Endothelial cell of umbilical vein (primary cell): ENCODE measurements at regions not wholly inside any gene's neighbourhood (a gene's known extent, or its start where the extent isn't known, plus 50 kb on each side); places are given as distances from the start of the nearest gene placed in this dataset.

Experiments used
- BruUV-seq: library from RNA; stranded (reverse); fragments of 400-500 nt; replicated peaks from 2 replicates; lab custom pipeline; 2021; lab: Mats Ljungman, UMichigan
- CTCF ChIA-PET: fragments of 300-600, 350-600 bp; sonication (Branson Sonifier 250); formaldehyde crosslinking; loops from one replicate; lab custom pipeline; 2021; ENCODE audit warnings: antibody characterized with exemption, inconsistent platforms; lab: Charles Lee
- POLR2A ChIA-PET: fragments of 300-600, 350-600 bp; sonication (Branson Sonifier 250); formaldehyde crosslinking; loops from one replicate; lab custom pipeline; 2021; ENCODE audit warnings: antibody characterized with exemption, inconsistent platforms; lab: Charles Lee
- DNase-seq: peaks from one replicate; pipeline ENCODE4 v3.0.0-alpha.2; 2011; ENCODE audit warnings: low read depth, low spot score
- FAIRE-seq: peaks from 2 replicates; lab custom pipeline; 2011; peaks lifted over from hg19 to GRCh38; lab: Jason Lieb, UNC
- H2AFZ ChIP-seq: 2 replicates; pipeline ENCODE4 v1.6.0; 2012; ENCODE audit warnings: low read depth, low read length, control low read depth, inconsistent platforms
- H3K27ac ChIP-seq: 2 replicates; pipeline ENCODE4 v1.5.1; 2011; ENCODE audit warnings: low read depth, mild to moderate bottlenecking, control low read depth, low read length, moderate library complexity; ENCODE audit not compliant: insufficient read depth
- H3K27me3 ChIP-seq, 2 experiments: 2 replicates each; pipeline versions ENCODE4 v1.6.0 to v1.6.1; 2011; ENCODE audit warnings: low read length in 2 of 2, mixed read lengths in 1 of 2; ENCODE audit not compliant: control insufficient read depth in 2 of 2, insufficient read depth in 2 of 2
- H3K36me3 ChIP-seq, 2 experiments: 2 replicates in 1 of 2; 3 replicates in 1 of 2; pipeline ENCODE4 v1.5.1; 2011; ENCODE audit warnings: low read length in 2 of 2, mild to moderate bottlenecking in 1 of 2, moderate library complexity in 1 of 2; ENCODE audit not compliant: control insufficient read depth in 2 of 2, insufficient read depth in 2 of 2; ENCODE audit errors: extremely low read depth in 1 of 2
- H3K4me1 ChIP-seq: 3 replicates; pipeline ENCODE4 v1.5.1; 2011; ENCODE audit warnings: mild to moderate bottlenecking, low read length; ENCODE audit not compliant: control insufficient read depth, insufficient read depth; ENCODE audit errors: extremely low read depth
- H3K4me2 ChIP-seq: 2 replicates; pipeline ENCODE4 v1.6.1; 2011; ENCODE audit warnings: low read length, control low read depth, mixed read lengths; ENCODE audit not compliant: insufficient read depth
- H3K4me3 ChIP-seq, 3 experiments: fragments of 200-600 bp in 1 of 3; sonication (generic), shearing (Covaris generic) in 1 of 3; replicated peaks in 1 of 3; 2 replicates each; pipeline ENCODE4 v1.5.1; 2011 to 2016; ENCODE audit warnings: control low read depth in 3 of 3, low read length in 3 of 3, mild to moderate bottlenecking in 2 of 3, inconsistent platforms in 1 of 3, low read depth in 1 of 3, moderate library complexity in 1 of 3; ENCODE audit not compliant: insufficient read depth in 1 of 3
- H3K79me2 ChIP-seq: 2 replicates; pipeline ENCODE4 v1.6.0; 2012; ENCODE audit warnings: low read length, inconsistent platforms; ENCODE audit not compliant: control insufficient read depth, insufficient read depth
- H3K9ac ChIP-seq: replicated peaks from 2 replicates; pipeline ENCODE3; 2011; ENCODE audit warnings: low read length, control low read depth; ENCODE audit not compliant: insufficient read depth; ENCODE audit errors: extremely low read depth
- H3K9me1 ChIP-seq: replicated peaks from 3 replicates; pipeline ENCODE4 v1.6.0; 2011; ENCODE audit warnings: mild to moderate bottlenecking, low read length; ENCODE audit not compliant: control insufficient read depth, insufficient read depth; ENCODE audit errors: extremely low read depth
- H3K9me3 ChIP-seq: replicated peaks from 2 replicates; pipeline ENCODE4 v1.5.1; 2012; ENCODE audit warnings: low read length, inconsistent platforms; ENCODE audit not compliant: control insufficient read depth, insufficient read depth
- H4K20me1 ChIP-seq: replicated peaks from 2 replicates; pipeline ENCODE3; 2011; ENCODE audit warnings: mild to moderate bottlenecking, low read length; ENCODE audit not compliant: control insufficient read depth, insufficient read depth; ENCODE audit errors: extremely low read depth
- EZH2 ChIP-seq: IDR thresholded peaks from 2 replicates; pipeline ENCODE4 v1.6.1; 2012; ENCODE audit warnings: borderline replicate concordance, low read depth, mild to moderate bottlenecking, moderate library complexity, low read length, inconsistent platforms; ENCODE audit not compliant: severe bottlenecking
- FOS ChIP-seq: IDR thresholded peaks from 2 replicates; pipeline ENCODE4 v1.6.1; 2011; ENCODE audit warnings: mild to moderate bottlenecking, low read length, moderate library complexity, borderline replicate concordance; ENCODE audit not compliant: insufficient read depth
- GATA2 ChIP-seq: IDR thresholded peaks from 2 replicates; pipeline ENCODE4 v1.7.0; 2011; ENCODE audit warnings: low read depth, mild to moderate bottlenecking, moderate library complexity, mixed read lengths, low read length; ENCODE audit not compliant: insufficient read length, insufficient read depth
- JUN ChIP-seq: IDR thresholded peaks from 2 replicates; pipeline ENCODE4 v1.6.1; 2011; ENCODE audit warnings: borderline replicate concordance, low read depth; ENCODE audit not compliant: insufficient read length, insufficient read depth
- MYC ChIP-seq: IDR thresholded peaks from one replicate; pipeline ENCODE4 v1.6.1; 2011; ENCODE audit warnings: mild to moderate bottlenecking, low read depth, low read length
- POLR2A ChIP-seq: IDR thresholded peaks from 2 replicates; pipeline ENCODE4 v1.6.1; 2012; ENCODE audit warnings: low read depth, mild to moderate bottlenecking, control low read depth, low read length
- POLR2AphosphoS5 ChIP-seq: IDR thresholded peaks from 2 replicates; pipeline ENCODE4 v1.6.1; 2012; ENCODE audit warnings: low read depth, mild to moderate bottlenecking, control low read depth, low read length, moderate library complexity; ENCODE audit not compliant: insufficient read depth
- dilution Hi-C: fragments of 300-500 bp; cut with MboI; formaldehyde crosslinking; loops from one replicate; pipeline ENCODE4 v1.15.0; 2019; ENCODE audit warnings: low sequenced_read_pairs; ENCODE audit not compliant: extremely low pct_ligation_motif_present
- intact Hi-C: fragments of 100-400 bp; cut with micrococcal nuclease; formaldehyde crosslinking; loops from one replicate; pipeline ENCODE4 v1.10.0; 2022
- TF ChIP-seq, protein P1 (sequence below), 2 donors: IDR thresholded peaks; 1 replicate in 1 of 2; 2 replicates in 1 of 2; pipeline ENCODE4 v1.5.1; 2011; ENCODE audit warnings: low read length in 2 of 2, mild to moderate bottlenecking in 2 of 2, moderate library complexity in 2 of 2, control low read depth in 1 of 2, inconsistent platforms in 1 of 2, low read depth in 1 of 2; ENCODE audit not compliant: insufficient read depth in 1 of 2; ENCODE audit errors: extremely low read depth in 1 of 2
- TF ChIP-seq, protein P2 (sequence below): IDR thresholded peaks from 2 replicates; pipeline ENCODE4 v1.6.1; 2011; ENCODE audit not compliant: insufficient read depth, insufficient read length

DNA sequence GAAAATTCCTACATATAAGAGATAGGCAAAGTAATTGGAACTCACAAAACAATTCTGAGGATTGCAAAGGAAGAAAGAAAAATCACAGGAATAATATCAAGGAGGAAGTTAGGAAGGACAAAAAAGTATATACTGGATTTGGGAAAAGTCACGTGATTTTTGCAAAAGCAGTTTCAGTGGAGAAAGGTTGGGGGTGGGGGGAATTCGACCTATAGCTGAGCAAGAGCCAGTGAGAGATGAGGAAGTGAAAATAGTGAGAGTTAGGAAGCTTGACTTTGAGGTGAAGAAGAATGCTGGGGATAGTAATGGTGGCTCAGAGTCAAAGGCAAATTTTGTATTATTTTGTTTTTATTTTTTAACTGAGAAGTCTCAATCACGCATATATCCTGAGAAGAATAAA lies 438.0 kb upstream of the PMFBP1 start:
- Histone ChIP-seq H3K27me3 (no peaks in the 10 kb centered on the region), H3K4me1 (no peaks in the 10 kb centered on the region), H3K9me3 (no peaks in the 10 kb centered on the region), H3K27ac (no peak overlapping the region), H3K36me3 (no peaks in the 10 kb centered on the region), H2AFZ (no peak overlapping the region), H3K9ac (no peak overlapping the region), H4K20me1 (no peaks in the 10 kb centered on the region), H3K9me1 (no peaks in the 10 kb centered on the region), H3K4me2 (no peak overlapping the region), H3K79me2 (no peaks in the 10 kb centered on the region), H3K4me3 (no peak overlapping the region)
- intact Hi-C loops = no loop called here
- POLR2A ChIA-PET = no interaction called here
- no peak for FAIRE-seq
- CTCF ChIA-PET = no interaction called here
- no TSS peak for BruUV-seq
- dilution Hi-C loops = no loop called here
- TF ChIP-seq JUN (no peak), FOS (no peak), POLR2AphosphoS5 (no peak), POLR2A (no peak), EZH2 (no peak), MYC (no peak), GATA2 (no peak)
- TF ChIP-seq, protein P1, sequence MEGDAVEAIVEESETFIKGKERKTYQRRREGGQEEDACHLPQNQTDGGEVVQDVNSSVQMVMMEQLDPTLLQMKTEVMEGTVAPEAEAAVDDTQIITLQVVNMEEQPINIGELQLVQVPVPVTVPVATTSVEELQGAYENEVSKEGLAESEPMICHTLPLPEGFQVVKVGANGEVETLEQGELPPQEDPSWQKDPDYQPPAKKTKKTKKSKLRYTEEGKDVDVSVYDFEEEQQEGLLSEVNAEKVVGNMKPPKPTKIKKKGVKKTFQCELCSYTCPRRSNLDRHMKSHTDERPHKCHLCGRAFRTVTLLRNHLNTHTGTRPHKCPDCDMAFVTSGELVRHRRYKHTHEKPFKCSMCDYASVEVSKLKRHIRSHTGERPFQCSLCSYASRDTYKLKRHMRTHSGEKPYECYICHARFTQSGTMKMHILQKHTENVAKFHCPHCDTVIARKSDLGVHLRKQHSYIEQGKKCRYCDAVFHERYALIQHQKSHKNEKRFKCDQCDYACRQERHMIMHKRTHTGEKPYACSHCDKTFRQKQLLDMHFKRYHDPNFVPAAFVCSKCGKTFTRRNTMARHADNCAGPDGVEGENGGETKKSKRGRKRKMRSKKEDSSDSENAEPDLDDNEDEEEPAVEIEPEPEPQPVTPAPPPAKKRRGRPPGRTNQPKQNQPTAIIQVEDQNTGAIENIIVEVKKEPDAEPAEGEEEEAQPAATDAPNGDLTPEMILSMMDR (IDR thresholded peaks at IDR 0.05; ENCODE audit: extremely low read depth in 1 of 2, insufficient read depth in 1 of 2, low read depth in 1 of 2, low read length in 2 of 2) = no peak
- TF ChIP-seq, protein P2, sequence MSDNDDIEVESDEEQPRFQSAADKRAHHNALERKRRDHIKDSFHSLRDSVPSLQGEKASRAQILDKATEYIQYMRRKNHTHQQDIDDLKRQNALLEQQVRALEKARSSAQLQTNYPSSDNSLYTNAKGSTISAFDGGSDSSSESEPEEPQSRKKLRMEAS = no peak
- no peak for DNase-seq
